ENCODE measurements at regions not wholly inside any gene's neighbourhood (a gene's known extent, or its start where the extent isn't known, plus 50 kb on each side); places are given as distances from the start of the nearest gene placed in this dataset.
"Not testable (repeated sequence)": the region's sequence is repeated elsewhere in the genome, so short reads cannot be mapped to it uniquely, and the experiment has no call there.

GRCh38 chr2:14960686-14961324, 328.3 kb downstream of the LRATD1 start:
- ATAC-seq (no peak), DNase-seq (ENCODE audit: low spot score) (no peak)

- no peak for ATAC-seq
- no peak for DNase-seq (ENCODE audit: low spot score)
These were observed 335.2 kb downstream of the LRATD1 start for GRCh38 chr2:14967729-14968128.

GRCh38 chr2:14975381-14975780, 342.9 kb downstream of the LRATD1 start:
- no peak for DNase-seq (ENCODE audit: low spot score)
- no peak for ATAC-seq

GRCh38 chr2:14977021-14977420, 344.5 kb downstream of the LRATD1 start:
- no peak for ATAC-seq
- DNase-seq (ENCODE audit: low spot score) = no peak

- DNase-seq (ENCODE audit: low spot score) (no peak), ATAC-seq (no peak)
These were observed 346.3 kb downstream of the LRATD1 start for GRCh38 chr2:14978845-14979244.

GRCh38 chr2:14982790-14983189, 350.3 kb downstream of the LRATD1 start:
- no peak for DNase-seq (ENCODE audit: low spot score)

GRCh38 chr2:14988600-14988999, 356.1 kb downstream of the LRATD1 start:
- DNase-seq (ENCODE audit: low spot score) = no peak
- no peak for ATAC-seq

More at GRCh38 chr2:14982790-14983189, 350.3 kb downstream of the LRATD1 start:
- ATAC-seq = no peak

GRCh38 chr2:14991723-14992122, 359.2 kb downstream of the LRATD1 start:
- ATAC-seq (no peak), DNase-seq (ENCODE audit: low spot score) (no peak)

GRCh38 chr2:14994721-14995120, 362.2 kb downstream of the LRATD1 start:
- ATAC-seq = no peak

GRCh38 chr2:14996351-14997014, 364.0 kb downstream of the LRATD1 start:
- DNase-seq (ENCODE audit: low spot score) = no peak
- ATAC-seq = no peak

More at GRCh38 chr2:14994721-14995120, 362.2 kb downstream of the LRATD1 start:
- no peak for DNase-seq (ENCODE audit: low spot score)

GRCh38 chr2:14998546-14998945, 366.0 kb downstream of the LRATD1 start:
- DNase-seq (ENCODE audit: low spot score) (no peak), ATAC-seq (no peak)

- no peak for DNase-seq (ENCODE audit: low spot score)
- no peak for ATAC-seq
These were observed 366.7 kb downstream of the LRATD1 start for GRCh38 chr2:14999114-14999661.

- ATAC-seq; DNase-seq (ENCODE audit: low spot score): not testable (repeated sequence)
These were observed 370.0 kb downstream of the LRATD1 start for GRCh38 chr2:15002519-15002918.

- ATAC-seq = no peak
- DNase-seq (ENCODE audit: low spot score) = no peak
These were observed 374.1 kb downstream of the LRATD1 start for GRCh38 chr2:15006667-15007066.

GRCh38 chr2:15009681-15010080, 377.2 kb downstream of the LRATD1 start:
- no peak for ATAC-seq
- no peak for DNase-seq (ENCODE audit: low spot score)

- ATAC-seq (no peak), DNase-seq (ENCODE audit: low spot score) (no peak)
These were observed 377.8 kb downstream of the LRATD1 start for GRCh38 chr2:15010346-15010745.

GRCh38 chr2:15018814-15019213, 386.3 kb downstream of the LRATD1 start:
- ATAC-seq = no peak
- DNase-seq (ENCODE audit: low spot score) = no peak

- DNase-seq (ENCODE audit: low spot score) (no peak), ATAC-seq (no peak)
These were observed 390.7 kb downstream of the LRATD1 start for GRCh38 chr2:15023221-15023620.

- ATAC-seq (peak; percentile 56), DNase-seq (ENCODE audit: low spot score) (no peak)
These were observed 395.9 kb downstream of the LRATD1 start for GRCh38 chr2:15028406-15028805.

GRCh38 chr2:15031745-15032240, 399.3 kb downstream of the LRATD1 start:
- ATAC-seq = no peak
- no peak for DNase-seq (ENCODE audit: low spot score)

GRCh38 chr2:15034246-15034645, 401.7 kb downstream of the LRATD1 start:
- ATAC-seq = no peak

GRCh38 chr2:15034860-15035259, 402.3 kb downstream of the LRATD1 start:
- DNase-seq (ENCODE audit: low spot score) (no peak), ATAC-seq (no peak)

More at GRCh38 chr2:15034246-15034645, 401.7 kb downstream of the LRATD1 start:
- DNase-seq (ENCODE audit: low spot score) = no peak

All from left lobe of liver (tissue), 2 donors.